ENCODE measurements at regions not wholly inside any gene's neighbourhood (a gene's known extent, or its start where the extent isn't known, plus 50 kb on each side); places are given as distances from the start of the nearest gene placed in this dataset.

- no peak for TF ChIP-seq EZH2 (IDR thresholded peaks at IDR 0.05; ENCODE audit: borderline replicate concordance, low read depth, low read length, poor library complexity, severe bottlenecking)
- no peak for TF ChIP-seq CTCF (conservative IDR thresholded peaks at IDR 0.05; ENCODE audit: low read depth, low read length)
Observed at GRCh38 chr5:5854087-5854486, 431.6 kb downstream of the ICE1 start.
